Glomerular endothelial cell (primary cell): ENCODE measurements at regions not wholly inside any gene's neighbourhood (a gene's known extent, or its start where the extent isn't known, plus 50 kb on each side); places are given as distances from the start of the nearest gene placed in this dataset.

Experiments
- DNase-seq: peaks from one replicate; pipeline ENCODE4 v3.0.0-alpha.2; 2011; ENCODE audit warnings: low read depth, low spot score; ENCODE audit errors: extremely low read depth

DNA sequence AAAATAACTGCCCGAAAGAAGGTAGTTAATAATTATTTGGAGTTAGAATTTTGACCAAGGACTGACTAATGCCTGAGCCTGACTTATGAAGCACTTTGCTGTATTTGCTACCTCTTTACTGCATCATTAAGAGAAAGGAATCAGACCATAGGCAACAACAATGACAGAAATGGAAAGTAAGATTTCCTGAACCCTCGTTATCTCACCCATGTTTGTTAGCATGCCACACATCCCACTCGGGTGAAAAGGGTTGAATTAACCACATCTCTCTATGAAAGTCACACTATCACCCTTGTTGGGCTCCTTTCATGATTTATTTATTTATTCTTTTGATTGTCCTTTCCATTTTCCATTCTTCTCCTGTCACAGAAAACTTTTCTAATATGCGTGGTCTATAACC is 59.6 kb downstream of the OLIG3 start:
- no peak for DNase-seq

DNA sequence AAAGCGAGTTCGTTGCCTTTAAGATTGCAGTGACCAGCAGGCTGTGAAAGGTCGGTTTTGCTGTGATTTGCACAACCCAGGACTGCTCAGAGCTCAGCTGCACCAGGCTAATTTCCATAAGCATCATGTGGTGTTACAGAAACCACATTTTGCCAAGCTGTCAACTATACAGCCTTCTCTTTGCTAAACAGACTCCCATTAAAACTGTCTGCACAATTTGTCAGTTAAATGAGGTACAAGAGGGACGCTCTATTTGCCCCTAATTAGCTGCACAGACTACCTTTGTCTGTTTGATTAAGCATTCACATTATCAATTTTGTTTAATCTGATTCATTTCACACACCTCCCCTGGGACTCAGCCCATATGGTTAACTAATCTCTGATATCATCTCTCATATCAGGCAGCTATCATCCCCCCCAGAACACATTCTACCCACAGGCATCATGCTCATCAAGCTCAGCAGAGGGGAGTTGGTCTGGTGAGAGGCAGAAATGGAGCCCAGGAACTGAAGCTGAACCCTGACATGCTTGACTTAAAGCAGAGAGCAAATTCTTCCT is 62.1 kb downstream of the OLIG3 start:
- DNase-seq, result no peak

- no peak for DNase-seq
Observed at GRCh38 chr6:137430954-137431353, 63.2 kb downstream of the OLIG3 start.

DNA sequence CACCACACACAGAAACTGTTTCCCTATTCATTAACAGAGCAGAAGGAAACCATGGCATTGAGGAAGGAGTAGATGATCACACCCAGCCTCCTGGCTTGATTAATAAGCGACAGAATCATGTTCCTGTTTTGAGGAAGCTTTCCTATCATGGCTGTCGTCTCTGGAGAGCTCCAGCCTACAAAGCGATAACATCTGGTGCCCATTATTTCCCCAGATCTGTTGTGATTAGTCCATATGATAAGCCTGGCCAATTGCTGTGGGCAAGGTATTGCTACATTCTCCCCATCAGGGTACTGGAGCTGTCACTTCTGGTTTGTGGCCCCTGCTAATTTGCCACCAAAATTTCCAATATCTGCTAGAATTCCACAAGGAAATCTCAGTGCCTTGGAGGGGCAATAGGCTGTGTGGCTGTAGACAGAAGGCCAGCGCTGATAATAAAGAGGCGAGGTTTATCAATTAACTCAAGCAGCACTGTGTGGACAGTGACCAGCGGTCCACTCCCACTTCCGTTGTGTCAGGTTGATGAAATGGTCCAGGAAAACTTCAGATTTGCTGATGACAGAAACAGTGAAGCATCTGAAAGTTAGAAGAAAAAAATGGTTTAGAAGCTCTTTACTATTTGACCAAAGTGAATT is 66.4 kb downstream of the OLIG3 start:
- no peak for DNase-seq

- no peak for DNase-seq
Observed at GRCh38 chr6:137426007-137426689, 68.0 kb downstream of the OLIG3 start.

GRCh38 chr6:137424251-137424650 is 69.9 kb downstream of the OLIG3 start:
- no peak for DNase-seq

DNA sequence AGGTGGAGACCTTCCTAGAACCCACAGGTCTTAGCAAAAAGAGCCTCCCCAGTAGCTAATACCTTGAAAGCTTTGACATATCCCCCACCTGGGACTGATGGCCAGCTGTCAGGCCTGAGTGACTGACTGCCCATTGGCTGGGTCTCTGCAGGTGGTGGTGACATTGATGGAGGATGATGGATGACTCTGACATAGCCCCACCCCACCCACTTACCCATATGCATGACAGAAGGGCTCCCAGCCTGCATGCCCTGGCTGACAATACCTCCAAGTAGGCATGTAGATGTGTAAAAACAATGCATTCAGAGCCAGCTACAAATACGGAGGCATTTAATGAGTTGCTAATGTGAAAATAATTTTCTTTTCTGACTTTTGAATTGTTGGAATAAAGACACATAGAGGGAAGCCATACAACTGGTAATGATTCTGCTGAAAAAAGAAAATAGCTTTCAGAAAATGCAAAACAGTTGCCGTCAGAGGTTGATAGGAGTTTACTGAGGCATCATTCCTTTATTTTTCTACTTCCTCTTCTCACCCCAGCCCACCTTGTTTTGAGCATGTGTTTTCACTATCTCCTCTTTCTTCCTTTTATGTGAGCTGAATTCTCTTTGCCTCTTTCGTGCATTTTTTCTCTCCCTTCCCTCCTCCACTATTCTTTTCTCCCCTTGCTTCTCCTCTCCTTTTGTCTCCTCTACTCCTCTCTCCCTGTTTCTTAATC is 70.6 kb downstream of the OLIG3 start:
- no peak for DNase-seq

GRCh38 chr6:137417396-137417795 is 76.8 kb downstream of the OLIG3 start:
- no peak for DNase-seq

GRCh38 chr6:137416376-137417109 is 77.7 kb downstream of the OLIG3 start:
- DNase-seq, result no peak

DNA sequence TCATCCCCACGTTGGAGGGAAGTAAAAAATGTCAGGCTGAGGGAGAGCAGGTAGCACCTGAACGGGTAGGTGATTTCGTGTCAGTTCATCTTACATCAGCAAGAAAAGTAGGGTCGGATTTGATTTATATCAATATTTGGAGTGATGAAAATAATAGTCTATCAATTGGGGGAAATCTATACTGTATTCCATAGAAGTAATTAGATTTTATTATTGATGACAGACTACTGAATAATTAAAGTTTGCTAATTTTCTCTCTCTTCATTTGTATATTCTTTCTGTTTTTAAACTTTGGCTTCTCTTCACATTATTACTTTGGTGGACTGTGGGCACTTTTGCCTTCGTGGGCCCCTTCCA is 78.4 kb downstream of the OLIG3 start:
- DNase-seq, result no peak

- peak; percentile 29 for DNase-seq
Observed at GRCh38 chr6:137415127-137415833, 78.9 kb downstream of the OLIG3 start.

GRCh38 chr6:137414599-137414998 is 79.6 kb downstream of the OLIG3 start:
- DNase-seq, result no peak

GRCh38 chr6:137413482-137413881 is 80.7 kb downstream of the OLIG3 start:
- DNase-seq, result no peak

- no peak for DNase-seq
Observed at GRCh38 chr6:137412562-137412961, 81.6 kb downstream of the OLIG3 start.

- DNase-seq, result no peak
Observed at GRCh38 chr6:137409266-137409777, 84.9 kb downstream of the OLIG3 start.

- no peak for DNase-seq
Observed at GRCh38 chr6:137407816-137408215, 86.4 kb downstream of the OLIG3 start.

DNA sequence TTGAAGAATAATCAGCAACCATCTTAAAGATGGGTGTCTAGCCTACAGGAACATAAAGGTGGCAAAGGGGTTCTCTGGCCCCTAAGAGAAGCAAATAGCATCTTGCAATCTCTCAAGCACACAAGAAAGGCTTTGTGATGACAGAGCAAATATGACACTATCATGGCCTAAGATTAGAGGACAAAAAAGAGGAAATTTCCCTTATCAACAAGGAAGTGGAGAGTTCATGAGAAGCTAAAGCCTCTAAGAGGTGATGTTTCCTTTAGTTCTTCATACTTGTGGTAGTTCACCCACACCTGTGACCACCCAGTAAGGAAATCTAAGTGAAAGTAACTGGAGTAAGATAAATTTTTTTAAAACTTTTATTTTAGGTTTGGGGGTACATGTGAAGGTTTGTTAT is 88.4 kb downstream of the OLIG3 start:
- no peak for DNase-seq

DNA sequence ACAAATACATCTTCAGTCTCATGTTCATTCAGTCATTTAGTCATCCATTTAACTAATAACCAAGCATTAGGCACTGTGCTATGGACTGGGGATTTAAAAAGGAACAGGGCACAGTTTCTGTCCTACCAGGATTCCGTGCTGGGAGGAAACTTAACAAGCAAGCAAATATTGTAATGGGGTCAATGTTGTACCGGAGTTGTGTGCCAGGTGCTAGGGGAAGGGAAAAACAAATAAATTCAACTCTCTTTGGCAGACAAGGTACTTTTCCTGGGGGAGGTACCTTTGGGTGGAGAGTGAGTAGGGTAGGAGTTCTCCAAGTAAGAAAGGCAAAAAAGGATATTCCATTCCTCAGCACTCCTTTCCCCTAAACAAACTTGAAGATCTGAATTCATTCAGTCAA is 90.3 kb downstream of the OLIG3 start:
- DNase-seq, result no peak

DNA sequence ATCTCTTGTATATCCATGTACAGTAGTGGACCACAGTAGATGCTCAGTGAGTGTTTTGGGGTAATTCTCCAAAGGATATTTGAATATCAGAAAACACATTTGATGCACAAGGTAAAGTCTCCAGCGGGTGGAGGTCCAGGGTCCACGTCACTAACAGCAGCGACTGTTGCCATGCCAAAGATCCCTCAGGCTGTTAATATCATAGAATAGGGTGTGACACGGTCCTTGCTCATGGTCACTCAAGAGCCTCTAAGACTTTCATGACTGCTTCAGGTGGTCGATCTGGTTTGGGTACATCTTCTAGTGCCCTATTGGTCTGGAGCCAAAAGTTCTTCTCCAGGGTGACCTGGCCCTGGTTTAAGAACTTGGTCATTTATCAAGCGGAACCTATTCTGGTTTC is 90.8 kb downstream of the OLIG3 start:
- no peak for DNase-seq

DNA sequence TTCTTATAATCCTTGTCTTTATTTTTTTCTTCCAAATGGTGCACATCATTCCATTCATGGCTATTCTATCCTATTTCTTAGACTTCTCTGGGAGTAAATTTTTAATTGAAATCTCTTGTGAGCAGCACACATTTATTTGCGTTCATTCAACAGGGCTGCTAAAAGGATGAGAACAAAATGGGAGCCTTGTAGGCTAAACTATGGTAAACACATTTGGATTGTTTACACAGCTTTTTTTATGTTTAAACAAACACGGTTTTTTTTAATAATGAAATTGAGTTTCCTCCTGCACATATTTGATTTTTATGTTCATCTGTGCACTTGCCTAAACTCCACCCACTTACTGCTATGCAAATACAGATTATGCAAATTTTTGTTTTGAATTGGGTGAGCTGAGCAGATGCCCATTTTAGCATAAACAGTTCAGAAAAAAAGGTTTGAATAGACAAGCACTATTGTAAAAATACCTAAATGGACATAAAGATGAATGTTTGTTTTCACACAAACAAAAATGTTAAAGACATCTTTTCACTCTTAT is 92.0 kb downstream of the OLIG3 start:
- DNase-seq, result no peak
